ENCODE measurements at regions not wholly inside any gene's neighbourhood (a gene's known extent, or its start where the extent isn't known, plus 50 kb on each side); places are given as distances from the start of the nearest gene placed in this dataset.
"Not testable (repeated sequence)": the region's sequence is repeated elsewhere in the genome, so short reads cannot be mapped to it uniquely, and the experiment has no call there.

DNA sequence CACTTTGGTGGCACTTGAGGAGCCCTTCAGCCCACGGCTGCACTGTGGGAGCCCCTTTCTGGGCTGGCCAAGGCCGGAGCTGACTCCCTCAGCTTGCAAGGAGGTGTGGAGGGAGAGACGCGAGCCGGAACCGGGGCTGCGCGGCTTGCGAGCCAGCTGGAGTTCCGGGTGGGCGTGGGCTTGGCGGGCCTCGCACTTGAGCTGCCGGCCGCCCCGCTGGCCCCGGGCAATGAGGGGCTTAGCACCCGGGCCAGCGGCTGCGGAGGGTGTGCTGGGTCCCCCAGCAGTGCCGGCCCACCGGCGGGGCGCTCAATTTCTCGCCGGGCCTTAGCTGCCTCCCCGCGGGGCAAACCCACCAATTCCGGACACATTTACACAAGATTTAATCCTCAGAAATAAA, 113.7 kb upstream of the RXFP1 start:
- not testable (repeated sequence) for DNase-seq

DNA sequence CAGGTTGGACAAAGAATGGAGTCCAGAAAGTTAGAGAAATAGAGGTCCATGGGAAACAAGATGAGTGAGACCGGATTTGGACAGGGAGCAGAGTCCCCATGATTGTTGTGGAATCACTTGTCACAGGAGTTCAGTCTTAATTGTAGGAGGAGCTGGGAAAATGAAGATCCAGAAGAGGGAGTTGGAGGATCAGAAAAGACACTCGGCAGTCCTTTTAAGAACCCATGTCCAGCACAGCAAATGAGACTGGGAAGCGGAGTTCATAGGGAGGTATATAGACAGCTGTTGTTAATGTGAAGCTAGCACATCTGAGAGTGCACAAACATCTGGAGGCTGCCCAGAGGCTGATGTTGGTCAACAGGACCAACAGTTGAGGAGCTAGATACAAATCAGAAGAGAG, 111.4 kb upstream of the RXFP1 start:
- no peak for DNase-seq

DNA sequence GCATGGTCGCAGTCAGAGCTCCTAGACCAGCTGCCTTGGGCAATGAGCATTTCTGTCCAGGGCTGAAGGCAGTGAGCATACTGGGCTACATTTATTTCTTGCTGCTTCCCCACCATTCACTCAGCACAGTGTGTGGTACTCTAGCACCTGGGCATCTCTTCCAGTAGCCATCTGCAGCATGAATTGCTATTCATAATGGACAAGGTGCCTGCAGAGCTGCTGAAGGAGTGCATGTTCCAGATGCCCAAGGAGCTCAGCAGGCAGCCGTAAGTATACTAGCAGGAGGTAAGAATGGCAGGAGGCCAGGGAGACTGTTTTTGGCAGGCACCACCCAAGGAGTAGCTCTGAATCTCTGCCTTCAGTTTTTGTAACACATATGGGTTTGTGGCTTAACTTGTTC, 110.4 kb upstream of the RXFP1 start:
- peak; percentile 47 for DNase-seq

DNA sequence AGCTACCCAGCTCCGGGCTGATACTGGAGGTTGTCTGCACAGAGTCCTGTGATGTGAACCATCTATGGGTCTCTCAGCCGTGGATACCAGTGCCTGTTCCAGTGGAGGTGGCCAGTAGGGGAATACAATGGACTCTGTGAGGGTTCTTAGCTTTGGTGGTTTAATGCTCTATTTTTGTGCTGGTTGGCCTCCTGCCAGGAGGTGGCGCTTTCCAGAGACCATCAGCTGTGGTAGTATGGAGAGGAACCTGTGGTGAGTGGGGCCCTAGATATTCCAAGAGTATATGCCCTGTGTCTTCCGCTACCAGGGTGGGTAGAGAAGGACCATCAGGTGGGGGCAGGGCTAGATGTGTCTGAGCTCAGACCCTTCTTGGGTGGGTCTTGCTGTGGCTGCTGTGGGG, 103.0 kb upstream of the RXFP1 start:
- not testable (repeated sequence) for DNase-seq

DNA sequence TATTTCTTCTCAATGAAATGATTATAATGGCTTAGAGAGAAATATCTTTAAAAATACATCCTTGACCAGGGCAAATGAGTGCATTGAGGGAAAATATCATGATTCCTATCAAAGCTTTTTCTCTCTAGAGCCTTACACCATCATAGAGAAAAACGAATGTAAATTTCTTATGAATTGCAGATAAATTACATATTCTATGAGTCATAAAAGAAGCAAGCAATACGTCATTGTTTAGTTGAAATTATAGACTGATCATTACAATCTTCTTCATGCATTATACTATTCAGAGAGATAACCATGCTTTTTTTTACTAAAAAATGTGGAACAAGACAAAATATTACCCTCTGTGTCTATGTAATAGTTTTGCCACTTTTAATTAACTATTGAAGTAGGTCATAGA, 100.9 kb upstream of the RXFP1 start:
- DNase-seq, result no peak

DNA sequence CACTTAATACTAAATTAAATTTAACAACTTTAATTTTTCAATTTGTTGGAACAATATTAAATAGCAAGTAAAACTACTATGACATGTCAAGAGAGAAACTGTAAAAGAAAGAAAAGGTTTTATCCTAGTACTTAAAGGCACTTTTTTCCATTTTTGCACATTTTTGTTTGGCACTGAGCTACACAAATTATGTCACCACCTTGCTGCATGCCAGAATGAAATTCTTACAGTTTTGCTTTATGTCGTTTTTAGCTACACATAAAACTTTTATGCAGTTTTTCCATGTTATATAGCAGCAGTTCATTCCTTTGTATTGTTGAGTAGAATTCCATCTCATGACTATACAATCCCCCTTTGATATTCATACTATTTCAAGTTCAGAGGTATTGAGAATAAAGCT, 99.1 kb upstream of the RXFP1 start:
- peak; percentile 36 for DNase-seq

DNA sequence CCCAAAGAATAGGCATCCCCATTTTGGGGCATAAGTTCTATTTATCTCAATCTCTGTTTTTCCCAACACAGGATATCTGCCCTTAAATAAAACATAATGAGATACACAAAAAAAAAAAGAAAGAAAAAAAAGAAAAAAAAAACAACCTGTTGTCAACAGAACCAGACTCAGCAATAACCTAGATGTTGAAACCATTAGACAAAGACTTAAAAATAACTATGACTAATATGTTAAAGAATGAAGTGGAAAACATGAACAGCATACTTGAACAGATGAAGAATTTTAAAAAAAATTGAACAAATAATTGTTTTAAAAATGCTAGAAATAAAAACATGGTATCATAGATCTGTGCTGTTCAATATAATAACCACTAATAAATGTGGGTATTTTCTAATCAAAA, 93.4 kb upstream of the RXFP1 start:
- DNase-seq, result no peak

DNA sequence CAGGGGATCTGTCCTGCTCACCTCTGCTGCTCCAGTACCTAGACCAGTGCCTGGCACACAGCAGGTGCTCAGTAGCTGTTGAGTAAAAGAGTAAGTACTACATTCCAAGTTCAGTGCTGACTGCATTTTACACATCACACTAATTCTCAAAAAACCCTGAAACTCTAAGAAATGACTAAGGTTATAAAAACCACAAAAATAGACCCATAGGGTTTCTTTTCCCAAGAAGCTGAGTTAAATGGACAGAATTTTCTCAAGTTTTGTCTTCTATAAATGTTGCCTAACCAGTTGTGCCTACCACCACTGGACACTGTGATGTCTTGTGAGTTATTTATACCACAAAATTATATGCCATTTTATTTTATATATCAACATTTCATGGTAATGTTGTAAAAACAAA, 78.9 kb upstream of the RXFP1 start:
- DNase-seq, result no peak

DNA sequence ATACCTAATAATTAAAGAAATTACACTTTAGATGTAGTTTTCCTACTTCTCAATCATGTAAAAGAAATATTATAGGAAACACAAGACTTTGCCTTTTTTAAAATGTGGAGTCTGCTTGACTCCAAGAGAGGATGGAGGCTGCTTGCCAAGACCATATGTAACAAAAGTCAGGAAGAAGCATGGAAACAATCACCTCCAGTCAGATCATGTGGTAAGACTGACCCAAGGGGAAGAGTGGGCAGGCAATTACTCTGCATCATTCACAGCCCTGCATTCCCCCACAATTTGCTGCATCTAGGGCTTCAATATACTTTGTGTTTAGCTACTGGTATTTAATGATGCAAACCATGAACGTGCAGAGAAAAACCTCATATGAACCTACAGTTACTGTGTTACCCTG, 78.0 kb upstream of the RXFP1 start:
- DNase-seq, result no peak

DNA sequence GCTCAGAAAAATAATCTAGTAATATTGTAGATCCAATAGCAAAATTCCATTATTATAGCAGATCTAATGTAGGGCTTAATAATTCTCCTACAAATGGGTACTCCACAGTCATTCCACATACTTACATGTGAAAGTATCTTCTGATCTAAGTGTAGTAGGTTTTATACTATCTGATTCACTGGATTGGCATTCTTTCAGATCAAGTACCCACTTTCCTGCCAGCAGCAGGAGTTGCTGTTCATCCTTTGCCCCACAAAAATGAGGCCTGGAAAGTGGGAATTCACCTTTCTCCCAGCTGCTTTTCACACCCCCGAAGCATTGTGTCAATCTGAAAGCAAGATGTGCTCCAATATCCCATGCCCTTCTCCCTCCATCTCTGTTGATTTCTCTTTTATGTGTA, 77.1 kb upstream of the RXFP1 start:
- no peak for DNase-seq

DNA sequence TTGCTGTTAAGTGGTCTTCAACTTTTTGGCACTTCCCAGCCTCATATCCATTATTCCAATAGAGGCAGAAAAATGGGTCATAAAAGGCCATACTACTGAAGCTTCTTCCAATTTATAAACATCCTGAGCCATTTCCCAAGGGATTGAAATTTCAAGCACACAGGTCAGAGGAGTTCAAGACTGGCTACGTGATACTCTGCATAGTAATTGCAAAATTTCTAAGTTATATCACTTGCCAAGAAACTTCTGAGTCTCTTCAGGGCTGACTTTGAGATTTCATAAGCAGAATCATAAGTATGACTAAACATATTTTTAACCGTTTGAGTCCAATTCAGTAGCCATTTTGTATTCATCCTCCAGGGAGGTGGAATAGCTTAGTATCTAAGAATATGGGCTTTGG, 75.6 kb upstream of the RXFP1 start:
- DNase-seq, result no peak

DNA sequence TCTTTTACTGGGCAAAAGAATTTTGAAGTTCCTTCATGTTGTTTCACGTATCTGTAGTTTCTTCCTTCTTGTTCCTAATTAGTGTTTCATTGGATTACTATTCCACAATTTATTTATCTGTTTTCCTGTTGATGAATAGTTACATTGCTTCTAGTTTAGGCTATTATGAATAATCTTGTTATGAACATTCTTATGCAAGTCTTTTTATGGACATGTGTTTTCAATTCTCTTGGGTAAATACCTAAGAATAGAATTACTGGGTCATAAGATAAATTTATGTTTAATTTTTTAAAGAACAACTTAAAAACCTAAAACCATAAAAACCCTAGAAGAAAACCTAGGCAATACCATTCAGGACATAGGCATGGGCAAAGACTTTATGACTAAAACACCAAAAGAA, 70.9 kb upstream of the RXFP1 start:
- DNase-seq, result no peak

DNA sequence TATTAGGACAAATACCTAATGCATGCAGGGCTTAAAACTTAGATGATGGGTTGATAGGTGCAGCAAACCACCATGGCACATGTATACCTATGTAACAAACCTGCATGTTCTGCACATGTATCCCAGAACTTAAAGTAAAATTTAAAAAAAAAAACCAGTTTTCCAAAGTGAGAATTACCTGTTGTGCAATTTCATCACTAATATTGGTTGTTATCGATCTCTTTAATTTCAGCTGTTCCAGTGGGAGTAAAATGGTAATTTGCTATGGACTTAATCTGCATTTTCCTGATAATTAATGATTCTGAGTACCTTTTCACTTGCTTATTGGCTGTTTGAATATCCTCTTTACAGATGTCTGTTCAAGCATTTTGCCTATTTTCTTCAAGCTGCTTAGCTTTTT, 69.6 kb upstream of the RXFP1 start:
- not testable (repeated sequence) for DNase-seq

DNA sequence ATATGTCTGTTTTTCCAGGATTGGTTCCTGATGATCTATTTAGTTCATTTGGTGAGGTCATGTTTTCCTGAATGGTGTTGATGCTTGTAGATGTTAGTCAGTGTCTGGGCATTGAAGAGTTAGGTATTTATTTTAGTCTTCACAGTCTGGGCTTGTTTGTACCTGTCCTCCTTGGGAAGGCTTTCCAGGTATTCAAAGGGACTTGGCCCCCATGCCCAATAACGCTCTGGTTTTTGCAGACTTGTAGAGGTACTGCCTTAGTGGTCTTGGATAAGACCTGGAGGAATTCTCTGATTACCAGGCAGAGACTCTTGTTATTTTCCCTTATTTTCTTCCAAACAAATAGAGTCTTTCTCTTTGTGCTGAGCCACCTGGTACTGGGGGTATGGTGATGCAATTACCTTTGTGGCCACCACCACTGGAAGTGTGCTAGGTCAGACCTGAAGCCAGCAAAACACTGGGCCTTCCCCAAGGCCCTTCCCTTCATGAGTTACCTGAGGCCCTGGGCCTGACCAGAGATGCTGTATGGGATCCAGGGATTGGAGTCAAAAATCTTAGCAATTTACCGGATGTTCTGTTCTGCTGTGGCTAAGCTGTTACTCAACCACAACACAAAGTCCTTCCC, 63.3 kb upstream of the RXFP1 start:
- DNase-seq, result no peak

DNA sequence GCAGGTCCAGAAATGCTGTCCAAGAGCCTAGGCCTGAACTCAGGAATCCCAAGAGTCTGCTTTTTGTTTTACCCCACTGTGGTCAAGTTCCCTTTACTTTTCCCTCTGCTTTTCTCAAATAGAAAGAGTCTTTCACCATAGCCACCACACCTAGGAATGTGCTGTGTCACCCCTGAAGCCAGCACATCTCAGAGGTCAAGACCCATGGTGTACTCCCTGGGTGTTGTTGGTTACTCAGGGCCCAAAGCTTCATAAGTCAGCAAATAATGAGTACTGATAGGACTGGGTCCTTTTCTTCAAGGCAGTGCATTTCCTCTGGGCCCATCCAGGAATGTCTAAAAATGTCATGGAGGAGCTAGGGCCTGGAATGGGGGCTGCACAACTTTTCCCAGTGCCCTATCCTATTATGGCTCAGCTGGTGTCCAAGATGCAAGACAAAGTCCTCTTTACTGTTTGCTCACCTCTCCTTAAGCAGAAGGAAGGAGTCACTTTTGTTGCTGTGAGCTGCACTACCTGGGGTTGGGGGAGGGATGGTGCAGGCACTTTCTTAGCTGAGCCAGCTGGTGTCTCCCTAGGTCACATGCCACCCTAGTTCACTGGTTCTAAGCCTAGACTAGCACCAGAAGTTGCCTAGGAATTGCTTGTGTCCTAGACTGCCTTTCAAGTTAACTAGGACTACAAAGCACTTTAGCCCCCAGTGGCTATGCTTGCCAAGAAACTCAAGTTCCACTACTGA, 62.4 kb upstream of the RXFP1 start:
- DNase-seq, result no peak

DNA sequence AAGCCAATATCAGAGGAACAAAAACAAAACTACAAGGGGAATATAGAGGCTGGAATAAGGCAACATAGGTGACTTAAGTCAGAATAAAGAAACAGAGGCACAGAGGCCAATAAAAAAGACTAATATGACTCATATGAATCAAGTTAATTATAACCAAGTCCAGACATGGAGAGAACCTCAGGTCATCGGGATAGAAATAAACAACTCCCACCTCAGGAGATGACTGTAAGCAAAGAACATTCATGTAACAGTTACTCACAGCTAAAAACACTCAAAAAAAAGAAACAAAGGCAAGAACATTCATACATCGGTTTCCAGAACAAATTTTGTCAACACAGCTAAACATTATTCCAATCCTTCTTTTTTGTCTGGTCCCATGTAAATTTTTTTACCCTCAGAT, 60.3 kb upstream of the RXFP1 start:
- DNase-seq, result no peak

DNA sequence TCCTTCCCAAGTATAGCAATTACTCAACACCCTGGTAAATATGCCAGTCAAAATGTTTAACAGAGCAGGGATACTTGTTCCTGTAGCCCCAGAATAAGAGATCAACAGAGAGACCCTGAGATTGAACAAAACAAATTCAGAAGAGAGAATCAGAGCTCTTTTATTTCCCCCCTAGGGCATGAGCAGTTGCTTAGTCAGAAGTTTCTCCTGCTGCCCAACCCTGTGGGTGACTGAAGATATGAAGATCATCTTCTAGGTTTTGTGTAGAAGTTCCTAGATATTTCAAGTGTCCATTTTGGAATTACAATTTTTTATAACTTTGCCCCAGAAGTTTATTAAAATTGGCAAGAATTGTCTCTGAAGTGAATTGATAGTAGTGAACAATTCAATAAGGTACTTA, 59.1 kb upstream of the RXFP1 start:
- no peak for DNase-seq

Measured in left hindlimb (tissue), 1 donor.